ENCODE measurements at regions not wholly inside any gene's neighbourhood (a gene's known extent, or its start where the extent isn't known, plus 50 kb on each side); places are given as distances from the start of the nearest gene placed in this dataset.

GRCh38 chr5:154631141-154631540 lies 124.0 kb upstream of the LARP1 start:
- DNase-seq (ENCODE audit: extremely low spot score), result no peak
- ChIA-PET CTCF (interaction anchor here (1.3 to 2.9 kb wide), 6 partner anchors 9 to 183 kb away, joined by 4 to 9 read pairs (median 4); no protein-coding TSS in a partner anchor), POLR2A (no interaction called here)
- no peak for TF ChIP-seq CTCF (IDR thresholded peaks at IDR 0.05; ENCODE audit: control extremely low read depth, extremely low read depth, low read depth, missing control alignments)

- ChIA-PET POLR2A (no interaction called here), CTCF (interaction anchor here (1.4 to 2.9 kb wide), 4 partner anchors 9 to 20 kb away, joined by 4 to 9 read pairs (median 4); no protein-coding TSS in a partner anchor)
- TF ChIP-seq CTCF (IDR thresholded peaks at IDR 0.05; ENCODE audit: control extremely low read depth, extremely low read depth, low read depth, missing control alignments), result no peak
- no peak for DNase-seq (ENCODE audit: extremely low spot score)
These were observed 124.8 kb upstream of the LARP1 start for GRCh38 chr5:154630410-154630809.

GRCh38 chr5:154628685-154629084 lies 126.5 kb upstream of the LARP1 start:
- DNase-seq (ENCODE audit: extremely low spot score), result no peak
- CTCF ChIA-PET, result interaction anchor here (1.6 kb wide), 1 partner anchor 108 kb away, joined by 4 read pairs; no protein-coding TSS in a partner anchor

GRCh38 chr5:154627698-154628678 lies 127.2 kb upstream of the LARP1 start:
- peak; percentile 5 for DNase-seq (ENCODE audit: extremely low spot score)
- ChIA-PET CTCF (interaction anchor here (1.6 kb wide), 1 partner anchor 107 kb away, joined by 4 read pairs; no protein-coding TSS in a partner anchor), POLR2A (no interaction called here)
- TF ChIP-seq CTCF (IDR thresholded peaks at IDR 0.05; ENCODE audit: control extremely low read depth, extremely low read depth, low read depth, missing control alignments), result no peak

More at GRCh38 chr5:154628685-154629084, 126.5 kb upstream of the LARP1 start:
- POLR2A ChIA-PET, result no interaction called here
- TF ChIP-seq CTCF (IDR thresholded peaks at IDR 0.05; ENCODE audit: control extremely low read depth, extremely low read depth, low read depth, missing control alignments), result no peak

GRCh38 chr5:154626876-154627557 lies 128.2 kb upstream of the LARP1 start:
- DNase-seq (ENCODE audit: extremely low spot score), result no peak
- TF ChIP-seq CTCF (IDR thresholded peaks at IDR 0.05; ENCODE audit: control extremely low read depth, extremely low read depth, low read depth, missing control alignments), result no peak
- ChIA-PET CTCF (interaction anchor here (1.0 to 1.6 kb wide), 3 partner anchors 106 to 377 kb away, joined by 3 to 4 read pairs (median 3); no protein-coding TSS in a partner anchor), POLR2A (interaction anchor here (0.6 kb wide), 2 partner anchors 31 to 478 kb away, joined by 4 read pairs; no protein-coding TSS in a partner anchor)

- POLR2A ChIA-PET, result no interaction called here
- CTCF ChIA-PET, result interaction anchor here (1.4 to 1.5 kb wide), 2 partner anchors 14 to 157 kb away, joined by 5 to 6 read pairs; no protein-coding TSS in a partner anchor
- peak; percentile 4 for DNase-seq (ENCODE audit: extremely low spot score)
- TF ChIP-seq CTCF (IDR thresholded peaks at IDR 0.05; ENCODE audit: control extremely low read depth, extremely low read depth, low read depth, missing control alignments), result no peak
These were observed 130.1 kb upstream of the LARP1 start for GRCh38 chr5:154625031-154625430.
